ENCODE measurements at regions not wholly inside any gene's neighbourhood (a gene's known extent, or its start where the extent isn't known, plus 50 kb on each side); places are given as distances from the start of the nearest gene placed in this dataset.
"Not testable (repeated sequence)": the region's sequence is repeated elsewhere in the genome, so short reads cannot be mapped to it uniquely, and the experiment has no call there.

GRCh38 chr2:94628953-94629352 lies 242.3 kb upstream of the TEKT4 start:
- H3K27ac Mint-ChIP-seq; H3K4me3 Mint-ChIP-seq; DNase-seq; H3K27me3 Mint-ChIP-seq; H3K4me1 Mint-ChIP-seq; H3K36me3 Mint-ChIP-seq (ENCODE audit: low read depth); H3K9me3 Mint-ChIP-seq; intact Hi-C loops (cut with micrococcal nuclease): not testable (repeated sequence)

GRCh38 chr2:94641397-94641796 lies 229.8 kb upstream of the TEKT4 start:
- H3K27ac Mint-ChIP-seq; DNase-seq; H3K4me1 Mint-ChIP-seq; intact Hi-C loops (cut with micrococcal nuclease); H3K9me3 Mint-ChIP-seq; H3K27me3 Mint-ChIP-seq; H3K36me3 Mint-ChIP-seq (ENCODE audit: low read depth); H3K4me3 Mint-ChIP-seq: not testable (repeated sequence)

GRCh38 chr2:94652131-94652530 lies 219.1 kb upstream of the TEKT4 start:
- H3K27ac Mint-ChIP-seq; H3K27me3 Mint-ChIP-seq; H3K36me3 Mint-ChIP-seq (ENCODE audit: low read depth); H3K9me3 Mint-ChIP-seq; H3K4me3 Mint-ChIP-seq; intact Hi-C loops (cut with micrococcal nuclease); H3K4me1 Mint-ChIP-seq; DNase-seq: not testable (repeated sequence)

GRCh38 chr2:94669858-94670257 lies 201.4 kb upstream of the TEKT4 start:
- DNase-seq; H3K4me3 Mint-ChIP-seq; H3K4me1 Mint-ChIP-seq; H3K27ac Mint-ChIP-seq; H3K27me3 Mint-ChIP-seq; intact Hi-C loops (cut with micrococcal nuclease); H3K9me3 Mint-ChIP-seq; H3K36me3 Mint-ChIP-seq (ENCODE audit: low read depth): not testable (repeated sequence)

- H3K27ac Mint-ChIP-seq; H3K9me3 Mint-ChIP-seq; H3K4me1 Mint-ChIP-seq; H3K4me3 Mint-ChIP-seq; DNase-seq; intact Hi-C loops (cut with micrococcal nuclease); H3K36me3 Mint-ChIP-seq (ENCODE audit: low read depth); H3K27me3 Mint-ChIP-seq: not testable (repeated sequence)
Observed at GRCh38 chr2:94694236-94694635, 177.0 kb upstream of the TEKT4 start.

GRCh38 chr2:94708982-94709381 lies 162.2 kb upstream of the TEKT4 start:
- H3K27me3 Mint-ChIP-seq; H3K27ac Mint-ChIP-seq; DNase-seq; intact Hi-C loops (cut with micrococcal nuclease); H3K9me3 Mint-ChIP-seq; H3K4me3 Mint-ChIP-seq; H3K4me1 Mint-ChIP-seq; H3K36me3 Mint-ChIP-seq (ENCODE audit: low read depth): not testable (repeated sequence)

- Mint-ChIP-seq H3K9me3 (no peaks in the 10 kb centered on the region), H3K27ac (no peak overlapping the region), H3K36me3 (ENCODE audit: low read depth) (no peaks in the 10 kb centered on the region), H3K4me3 (no peak overlapping the region), H3K4me1 (no peaks in the 10 kb centered on the region), H3K27me3 (peaks cover 3% of the 10 kb centered on the region)
- intact Hi-C loops (cut with micrococcal nuclease): no loop called here
- no peak for DNase-seq
Observed at GRCh38 chr2:94725543-94725942, 145.7 kb upstream of the TEKT4 start.

GRCh38 chr2:94735536-94735935 lies 135.7 kb upstream of the TEKT4 start:
- H3K9me3 Mint-ChIP-seq; H3K27ac Mint-ChIP-seq; DNase-seq; H3K36me3 Mint-ChIP-seq (ENCODE audit: low read depth); H3K4me1 Mint-ChIP-seq; intact Hi-C loops (cut with micrococcal nuclease); H3K4me3 Mint-ChIP-seq: not testable (repeated sequence)
- peaks cover 11% of the 10 kb centered on the region for H3K27me3 Mint-ChIP-seq

GRCh38 chr2:94737145-94737544 lies 134.1 kb upstream of the TEKT4 start:
- intact Hi-C loops (cut with micrococcal nuclease); H3K9me3 Mint-ChIP-seq; DNase-seq; H3K36me3 Mint-ChIP-seq (ENCODE audit: low read depth); H3K4me1 Mint-ChIP-seq; H3K4me3 Mint-ChIP-seq; H3K27ac Mint-ChIP-seq: not testable (repeated sequence)
- H3K27me3 Mint-ChIP-seq: peaks cover 11% of the 10 kb centered on the region

- H3K27ac Mint-ChIP-seq; H3K4me1 Mint-ChIP-seq; H3K36me3 Mint-ChIP-seq (ENCODE audit: low read depth); DNase-seq; H3K9me3 Mint-ChIP-seq; H3K4me3 Mint-ChIP-seq; intact Hi-C loops (cut with micrococcal nuclease): not testable (repeated sequence)
- peaks cover 11% of the 10 kb centered on the region for H3K27me3 Mint-ChIP-seq
Observed at GRCh38 chr2:94737736-94738342, 133.4 kb upstream of the TEKT4 start.

GRCh38 chr2:94753466-94753998 lies 117.7 kb upstream of the TEKT4 start:
- H3K9me3 Mint-ChIP-seq: no peaks in the 10 kb centered on the region
- H3K4me3 Mint-ChIP-seq: no peak overlapping the region
- peaks cover 5% of the 10 kb centered on the region for H3K27me3 Mint-ChIP-seq

GRCh38 chr2:94758546-94758945 lies 112.7 kb upstream of the TEKT4 start:
- DNase-seq: no peak
- H3K4me1 Mint-ChIP-seq: no peaks in the 10 kb centered on the region
- no peak overlapping the region for H3K4me3 Mint-ChIP-seq
- no peaks in the 10 kb centered on the region for H3K36me3 Mint-ChIP-seq (ENCODE audit: low read depth)
- intact Hi-C loops (cut with micrococcal nuclease): no loop called here
- no peaks in the 10 kb centered on the region for H3K27me3 Mint-ChIP-seq
- H3K27ac Mint-ChIP-seq: no peak overlapping the region
- no peaks in the 10 kb centered on the region for H3K9me3 Mint-ChIP-seq

More at GRCh38 chr2:94753466-94753998, 117.7 kb upstream of the TEKT4 start:
- no peaks in the 10 kb centered on the region for H3K36me3 Mint-ChIP-seq (ENCODE audit: low read depth)
- DNase-seq: no peak
- intact Hi-C loops (cut with micrococcal nuclease): no loop called here
- no peaks in the 10 kb centered on the region for H3K4me1 Mint-ChIP-seq
- no peak overlapping the region for H3K27ac Mint-ChIP-seq

- Mint-ChIP-seq H3K4me1 (peaks cover 3% of the 10 kb centered on the region), H3K27me3 (no peaks in the 10 kb centered on the region), H3K36me3 (ENCODE audit: low read depth) (no peaks in the 10 kb centered on the region), H3K9me3 (no peaks in the 10 kb centered on the region), H3K27ac (no peak overlapping the region), H3K4me3 (no peak overlapping the region)
- peak; percentile 69 for DNase-seq
- intact Hi-C loops (cut with micrococcal nuclease): no loop called here
Observed at GRCh38 chr2:94759211-94759610, 112.0 kb upstream of the TEKT4 start.

GRCh38 chr2:94762600-94762999 lies 108.6 kb upstream of the TEKT4 start:
- Mint-ChIP-seq H3K27me3 (no peaks in the 10 kb centered on the region), H3K4me3 (no peak overlapping the region), H3K27ac (no peak overlapping the region), H3K9me3 (no peaks in the 10 kb centered on the region), H3K36me3 (ENCODE audit: low read depth) (no peaks in the 10 kb centered on the region), H3K4me1 (peaks cover 7% of the 10 kb centered on the region)
- intact Hi-C loops (cut with micrococcal nuclease): no loop called here
- DNase-seq: no peak

GRCh38 chr2:94763318-94763717 lies 107.9 kb upstream of the TEKT4 start:
- Mint-ChIP-seq H3K27ac (no peak overlapping the region), H3K9me3 (no peaks in the 10 kb centered on the region), H3K27me3 (no peaks in the 10 kb centered on the region), H3K36me3 (ENCODE audit: low read depth) (no peaks in the 10 kb centered on the region), H3K4me3 (no peak overlapping the region), H3K4me1 (peaks cover 7% of the 10 kb centered on the region)
- no peak for DNase-seq
- intact Hi-C loops (cut with micrococcal nuclease): no loop called here
